ENCODE measurements at regions not wholly inside any gene's neighbourhood (a gene's known extent, or its start where the extent isn't known, plus 50 kb on each side); places are given as distances from the start of the nearest gene placed in this dataset.
A peak's percentile ranks its signal among the peaks of the same experiment; 100 is the strongest.

DNA sequence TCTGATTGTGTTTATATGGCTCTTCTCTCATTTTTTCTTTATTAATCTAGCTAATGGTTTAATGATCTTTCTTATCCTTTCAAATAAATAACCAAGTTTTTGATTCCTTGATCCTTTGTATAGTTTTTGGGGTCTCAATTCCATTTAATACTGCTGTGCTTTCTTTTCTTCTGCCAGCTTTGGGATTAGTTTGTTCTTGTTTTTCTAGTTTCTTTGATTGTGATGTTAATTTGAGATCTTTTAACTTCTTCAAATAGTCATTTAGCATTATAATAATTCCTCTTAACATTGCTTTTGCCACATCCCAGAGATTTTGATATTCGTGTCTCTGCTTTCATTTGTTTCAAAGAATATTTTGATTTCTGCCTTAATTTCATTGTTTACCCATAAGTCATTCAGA lies 1126.6 kb downstream of the NAALADL2 start:
- TF ChIP-seq, protein P1, sequence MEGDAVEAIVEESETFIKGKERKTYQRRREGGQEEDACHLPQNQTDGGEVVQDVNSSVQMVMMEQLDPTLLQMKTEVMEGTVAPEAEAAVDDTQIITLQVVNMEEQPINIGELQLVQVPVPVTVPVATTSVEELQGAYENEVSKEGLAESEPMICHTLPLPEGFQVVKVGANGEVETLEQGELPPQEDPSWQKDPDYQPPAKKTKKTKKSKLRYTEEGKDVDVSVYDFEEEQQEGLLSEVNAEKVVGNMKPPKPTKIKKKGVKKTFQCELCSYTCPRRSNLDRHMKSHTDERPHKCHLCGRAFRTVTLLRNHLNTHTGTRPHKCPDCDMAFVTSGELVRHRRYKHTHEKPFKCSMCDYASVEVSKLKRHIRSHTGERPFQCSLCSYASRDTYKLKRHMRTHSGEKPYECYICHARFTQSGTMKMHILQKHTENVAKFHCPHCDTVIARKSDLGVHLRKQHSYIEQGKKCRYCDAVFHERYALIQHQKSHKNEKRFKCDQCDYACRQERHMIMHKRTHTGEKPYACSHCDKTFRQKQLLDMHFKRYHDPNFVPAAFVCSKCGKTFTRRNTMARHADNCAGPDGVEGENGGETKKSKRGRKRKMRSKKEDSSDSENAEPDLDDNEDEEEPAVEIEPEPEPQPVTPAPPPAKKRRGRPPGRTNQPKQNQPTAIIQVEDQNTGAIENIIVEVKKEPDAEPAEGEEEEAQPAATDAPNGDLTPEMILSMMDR (IDR thresholded peaks at IDR 0.05; ENCODE audit: insufficient read depth, low read length, missing control alignments), result no peak
- CTCF ChIA-PET, result no interaction called here
- H3K4me3 ChIP-seq (ENCODE audit: low read depth, low read length), result no peak overlapping the region
- POLR2A ChIA-PET, result no interaction called here
- DNase-seq (ENCODE audit: low read depth, low spot score), result no peak

DNA sequence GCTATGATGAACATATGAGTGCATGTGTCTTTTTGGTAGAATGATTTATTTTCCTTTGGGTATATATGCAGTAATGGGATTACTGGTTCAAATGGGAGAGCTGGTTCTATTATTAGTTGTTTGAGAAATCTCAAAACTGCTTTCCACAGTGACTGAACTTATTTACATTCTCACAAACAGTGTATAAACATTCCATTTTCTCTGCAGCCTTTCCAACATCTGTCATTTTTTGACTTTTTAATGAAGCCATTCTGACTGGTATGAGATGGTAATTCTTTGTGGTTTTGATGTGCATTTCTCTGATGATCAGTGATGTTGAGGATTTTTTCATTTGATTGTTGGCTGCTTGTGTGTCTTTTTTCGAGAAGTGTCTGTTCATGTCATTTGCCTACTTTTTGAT lies 1124.2 kb downstream of the NAALADL2 start:
- no peak overlapping the region for H3K4me3 ChIP-seq (ENCODE audit: low read depth, low read length)
- ChIA-PET POLR2A (no interaction called here), CTCF (no interaction called here)
- peak; percentile 82 for DNase-seq (ENCODE audit: low read depth, low spot score)
- TF ChIP-seq, protein P1 (IDR thresholded peaks at IDR 0.05; ENCODE audit: insufficient read depth, low read length, missing control alignments), result no peak

DNA sequence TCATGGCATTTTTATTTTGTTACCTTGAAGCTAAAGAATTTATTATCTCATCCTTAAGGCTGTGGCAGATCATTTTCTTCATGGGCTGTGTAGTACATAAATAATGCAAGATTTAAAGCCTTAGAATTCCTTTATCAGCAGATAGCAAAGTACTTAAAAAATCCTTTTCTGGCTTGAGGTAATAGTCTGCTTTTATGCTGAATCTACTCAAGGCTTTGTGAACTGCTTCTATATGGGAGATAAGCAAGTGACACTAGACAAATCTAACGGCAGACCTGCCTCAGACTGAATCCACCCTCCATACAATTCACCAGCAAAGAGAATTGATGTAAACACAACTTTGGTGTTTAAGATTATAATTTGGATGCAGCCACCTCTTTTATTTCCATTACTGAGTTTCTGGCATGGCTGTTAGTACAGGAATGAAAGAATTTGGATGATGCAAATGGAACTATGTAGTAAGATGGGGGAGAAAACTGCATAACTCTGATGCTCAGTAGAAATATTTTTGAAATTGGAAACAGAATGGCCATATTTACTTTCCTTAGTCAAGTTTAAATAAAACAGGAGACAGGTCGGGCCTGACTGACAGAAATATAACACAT lies 1121.5 kb downstream of the NAALADL2 start:
- TF ChIP-seq, protein P1 (IDR thresholded peaks at IDR 0.05; ENCODE audit: insufficient read depth, low read length, missing control alignments), result no peak
- DNase-seq (ENCODE audit: low read depth, low spot score), result peak; percentile 45
- ChIA-PET POLR2A (no interaction called here), CTCF (no interaction called here)
- H3K4me3 ChIP-seq (ENCODE audit: low read depth, low read length), result no peak overlapping the region

DNA sequence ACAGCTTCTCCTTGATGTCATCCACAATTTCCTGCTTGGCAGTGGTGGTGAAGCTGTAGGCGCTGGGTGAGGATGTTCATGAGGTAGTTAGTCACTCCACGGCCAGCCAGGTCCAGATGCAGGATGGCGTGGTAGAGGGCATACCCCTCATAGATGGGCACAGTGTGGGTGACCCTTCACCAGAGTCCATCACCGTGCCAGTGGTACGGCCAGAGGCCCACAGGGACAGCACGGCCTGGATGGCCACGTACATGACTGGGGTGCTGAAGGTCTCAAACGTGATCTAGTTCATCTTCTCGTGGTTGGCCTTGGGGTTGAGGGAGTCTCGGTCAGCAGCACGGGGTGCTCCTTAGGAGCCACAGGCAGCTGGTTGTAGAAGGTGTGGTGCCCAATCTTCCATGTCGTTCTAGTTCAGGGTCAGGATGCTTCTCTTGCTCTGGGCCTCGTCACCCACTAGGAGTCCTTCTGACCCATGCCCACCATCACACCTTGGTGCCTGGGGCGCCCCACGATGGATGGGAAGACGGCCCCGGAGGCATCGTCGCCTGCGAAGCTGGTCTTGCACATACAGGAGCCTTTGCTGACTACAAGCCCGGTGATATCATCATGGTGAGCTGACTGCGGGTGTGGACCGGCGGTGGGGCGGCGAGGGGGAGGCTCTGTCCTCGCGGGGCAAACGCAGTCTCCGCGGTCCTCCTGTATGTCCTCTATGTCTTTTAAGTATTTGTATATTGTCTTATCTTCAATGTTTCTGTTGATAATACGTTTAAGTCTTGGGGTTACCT lies 1119.0 kb downstream of the NAALADL2 start:
- TF ChIP-seq, protein P1 (IDR thresholded peaks at IDR 0.05; ENCODE audit: insufficient read depth, low read length, missing control alignments), result no peak
- CTCF ChIA-PET, result no interaction called here
- no peak for DNase-seq (ENCODE audit: low read depth, low spot score)
- POLR2A ChIA-PET, result no interaction called here
- H3K4me3 ChIP-seq (ENCODE audit: low read depth, low read length), result no peak overlapping the region

DNA sequence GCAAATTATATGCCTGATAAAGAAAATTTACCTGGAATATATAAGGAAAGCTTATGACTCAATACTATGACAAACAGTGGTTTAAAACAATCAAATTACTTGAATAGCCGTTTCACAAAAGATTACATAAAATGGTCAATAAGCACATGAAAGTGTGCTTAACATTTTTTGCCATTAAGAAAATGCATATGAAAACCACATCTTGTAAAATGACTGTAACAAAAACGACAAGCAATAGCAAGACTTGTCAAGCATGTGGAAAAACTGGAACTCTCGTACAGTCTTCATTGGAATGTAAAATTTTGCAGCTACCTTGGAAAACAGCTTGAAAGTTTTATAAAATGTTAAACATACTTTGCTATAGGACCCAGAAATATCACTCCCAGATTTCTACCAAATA lies 1110.3 kb downstream of the NAALADL2 start:
- H3K4me3 ChIP-seq (ENCODE audit: low read depth, low read length), result no peak overlapping the region
- POLR2A ChIA-PET, result no interaction called here
- TF ChIP-seq, protein P1 (IDR thresholded peaks at IDR 0.05; ENCODE audit: insufficient read depth, low read length, missing control alignments), result no peak
- CTCF ChIA-PET, result no interaction called here
- no peak for DNase-seq (ENCODE audit: low read depth, low spot score)

DNA sequence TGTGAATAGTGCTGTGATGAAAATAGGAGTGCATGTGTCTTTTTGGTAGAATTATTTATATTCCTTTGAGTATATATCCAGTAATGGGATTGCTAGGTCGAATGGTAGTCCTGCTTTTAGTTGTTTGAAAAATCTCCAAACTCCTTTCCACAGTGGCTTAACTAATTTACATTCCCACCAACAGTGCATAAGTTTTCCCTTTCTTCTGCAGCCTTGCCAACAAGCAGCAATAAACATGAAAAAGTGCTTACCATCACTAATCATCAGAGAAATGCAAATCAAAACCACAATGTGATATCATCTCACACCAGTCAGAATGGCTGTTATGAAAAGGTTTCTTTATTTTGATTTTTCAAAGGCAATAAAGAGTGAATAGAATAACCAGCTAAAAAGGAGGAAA lies 1105.9 kb downstream of the NAALADL2 start:
- peak; percentile 38 for DNase-seq (ENCODE audit: low read depth, low spot score)
- CTCF ChIA-PET, result no interaction called here
- POLR2A ChIA-PET, result no interaction called here
- no peak overlapping the region for H3K4me3 ChIP-seq (ENCODE audit: low read depth, low read length)
- TF ChIP-seq, protein P1 (IDR thresholded peaks at IDR 0.05; ENCODE audit: insufficient read depth, low read length, missing control alignments), result no peak

Measured in AG04449 (cell line).